Left lung (tissue), 4 donors: ENCODE measurements at regions not wholly inside any gene's neighbourhood (a gene's known extent, or its start where the extent isn't known, plus 50 kb on each side); places are given as distances from the start of the nearest gene placed in this dataset.
"Not testable (repeated sequence)": the region's sequence is repeated elsewhere in the genome, so short reads cannot be mapped to it uniquely, and the experiment has no call there.

Source experiments
- ATAC-seq: fragments of 200-7000 bp; cut with Tn5 transposase; one replicate; pipeline ENCODE4 v1.9.1; 2020; ENCODE audit warnings: moderate library complexity
- DNase-seq, 4 donors: peaks; one replicate each; pipeline ENCODE4 v3.0.0-alpha.2; 2013 to 2020
- H3K27ac ChIP-seq, 2 donors: fragments of 200-600 bp; sonication (generic) in 1 of 2; one replicate each; pipeline versions ENCODE4 v1.5.0 to v1.8.0; 2020 to 2021
- H3K27me3 ChIP-seq, 2 donors: fragments of 200-600 bp; sonication (generic) in 1 of 2; one replicate each; pipeline versions ENCODE4 v1.5.0 to v1.8.0; 2020 to 2021
- H3K36me3 ChIP-seq, 2 donors: fragments of 200-600 bp; sonication (generic) in 1 of 2; one replicate each; pipeline versions ENCODE4 v1.5.0 to v1.8.0; 2020 to 2021
- H3K4me1 ChIP-seq, 2 donors: fragments of 200-600 bp; one replicate each; pipeline ENCODE4 v1.8.0; 2021
- H3K4me3 ChIP-seq, 2 donors: fragments of 200-600 bp; sonication (generic) in 1 of 2; one replicate each; pipeline versions ENCODE4 v1.5.0 to v1.8.0; 2020 to 2021; ENCODE audit warnings: mild to moderate bottlenecking in 1 of 2
- H3K9me3 ChIP-seq, 2 donors: fragments of 200-600 bp; sonication (generic) in 1 of 2; one replicate each; pipeline versions ENCODE4 v1.5.0 to v1.8.0; 2020 to 2021
- CTCF ChIP-seq, 2 donors: fragments of 200-600 bp; sonication (generic) in 1 of 2; IDR thresholded peaks; one replicate each; pipeline versions ENCODE4 v1.5.0 to v1.8.0; 2021; ENCODE audit warnings: antibody characterized with exemption in 2 of 2
- intact Hi-C, 2 donors: fragments of 100-400 bp; cut with DNase I; formaldehyde crosslinking; loops; one replicate each; pipeline versions ENCODE4 v1.11.2 to v1.14.2; 2022
- donor health status: DM: no; HTN: yes; CAD: no.
- donor health status: DM: no; HTN: no; CAD: no.

DNA sequence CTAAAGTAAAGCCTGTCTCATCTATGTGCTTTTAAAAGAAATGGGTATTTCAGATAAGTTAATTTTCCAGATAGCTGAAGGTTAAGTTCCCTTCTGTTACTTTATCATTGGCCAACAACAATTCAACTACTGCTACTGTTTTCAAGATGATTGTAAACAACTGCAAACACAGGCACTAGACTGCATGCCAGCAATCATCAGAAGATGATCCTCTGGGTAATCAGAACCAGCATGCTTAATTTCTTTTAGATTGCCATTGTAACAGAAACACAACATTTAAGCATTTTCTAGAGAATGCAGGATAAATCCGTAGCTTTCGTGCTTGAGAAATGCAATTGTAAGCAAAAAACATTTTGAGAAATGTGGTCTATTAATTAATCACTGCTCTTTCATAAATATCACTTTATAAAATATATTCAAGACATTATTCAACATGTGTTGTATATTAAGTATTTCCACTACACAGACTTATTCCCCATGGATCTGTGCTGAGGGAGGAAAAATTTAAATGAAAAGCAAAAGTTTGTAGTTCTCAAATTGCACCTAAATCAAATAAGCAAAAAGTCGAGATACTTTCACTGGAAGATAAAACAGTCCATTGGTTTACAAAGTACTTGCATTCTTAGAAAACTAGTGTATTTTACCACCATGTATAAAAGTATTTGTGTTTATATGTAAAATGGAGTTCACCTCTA lies 133.7 kb downstream of the ATL2 start:
- Histone ChIP-seq H3K27ac (no peak overlapping the region), H3K36me3 (no peaks in the 10 kb centered on the region), H3K9me3 (no peaks in the 10 kb centered on the region), H3K27me3 (no peaks in the 10 kb centered on the region), H3K4me3 (no peak overlapping the region), H3K4me1 (no peaks in the 10 kb centered on the region)
- intact Hi-C loops, result no loop called here
- no peak for ATAC-seq
- no peak for DNase-seq
- no peak for TF ChIP-seq CTCF (IDR thresholded peaks at IDR 0.05)

DNA sequence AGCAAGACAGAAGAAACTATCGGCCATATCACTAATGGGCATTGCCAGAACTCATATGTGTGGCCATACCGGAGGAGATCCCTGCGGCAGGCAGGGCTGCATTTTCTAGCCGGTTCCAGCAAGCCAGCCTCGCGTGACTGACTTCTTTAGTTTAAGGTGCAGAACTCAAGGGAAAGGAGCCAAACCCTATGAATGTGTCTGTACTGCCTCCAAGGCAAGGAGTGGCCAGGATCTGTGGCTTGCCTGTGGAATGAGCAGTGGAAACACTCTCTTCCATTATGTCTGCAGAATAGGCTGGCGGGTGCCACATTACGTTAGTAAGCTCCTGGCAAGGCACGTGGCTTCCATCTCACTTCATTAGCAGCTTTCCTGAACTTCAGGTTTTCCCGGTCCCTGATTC lies 137.6 kb downstream of the ATL2 start:
- no peaks in the 10 kb centered on the region for H3K36me3 ChIP-seq
- H3K27ac ChIP-seq, result no peak overlapping the region
- H3K27me3 ChIP-seq, result no peaks in the 10 kb centered on the region
- no peak for TF ChIP-seq CTCF (IDR thresholded peaks at IDR 0.05)
- DNase-seq, result no peak
- no peaks in the 10 kb centered on the region for H3K4me1 ChIP-seq
- no peak for ATAC-seq
- intact Hi-C loops, result no loop called here
- no peak overlapping the region for H3K4me3 ChIP-seq
- H3K9me3 ChIP-seq, result no peaks in the 10 kb centered on the region

DNA sequence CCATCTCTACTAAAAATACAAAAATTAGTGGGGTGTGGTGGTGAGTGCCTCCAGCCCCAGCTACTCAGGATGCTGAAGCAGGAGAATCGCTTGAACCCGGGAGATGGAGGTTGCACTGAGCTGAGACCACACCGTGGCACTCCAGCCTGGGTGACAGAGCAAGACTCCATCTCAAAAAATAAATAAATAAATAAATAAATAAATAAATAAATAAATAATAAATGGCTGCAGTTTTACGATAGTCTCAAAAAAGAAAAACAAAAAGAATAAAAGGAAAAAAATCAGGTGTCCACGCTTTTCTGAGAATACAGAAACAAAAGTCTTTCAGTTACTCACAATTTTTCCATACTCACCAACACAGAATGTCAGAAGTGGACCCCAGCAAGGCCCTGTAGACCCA lies 138.4 kb downstream of the ATL2 start:
- H3K4me3 ChIP-seq, H3K9me3 ChIP-seq, ATAC-seq, intact Hi-C loops, H3K36me3 ChIP-seq, DNase-seq, H3K27ac ChIP-seq, H3K27me3 ChIP-seq, H3K4me1 ChIP-seq: not testable (repeated sequence)

- no peak for DNase-seq
Observed at GRCh38 chr2:38237311-38237710, 139.8 kb downstream of the ATL2 start.

GRCh38 chr2:38233231-38233983 lies 143.7 kb downstream of the ATL2 start:
- H3K27ac ChIP-seq, result no peak overlapping the region

More at GRCh38 chr2:38237311-38237710, 139.8 kb downstream of the ATL2 start:
- H3K27ac ChIP-seq, result no peak overlapping the region
- no peaks in the 10 kb centered on the region for H3K36me3 ChIP-seq
- ATAC-seq, result no peak
- H3K4me3 ChIP-seq, result no peak overlapping the region
- no peaks in the 10 kb centered on the region for H3K4me1 ChIP-seq
- intact Hi-C loops, result no loop called here
- H3K9me3 ChIP-seq, result no peaks in the 10 kb centered on the region
- TF ChIP-seq CTCF (IDR thresholded peaks at IDR 0.05), result no peak
- no peaks in the 10 kb centered on the region for H3K27me3 ChIP-seq

More at GRCh38 chr2:38233231-38233983, 143.7 kb downstream of the ATL2 start:
- intact Hi-C loops, result no loop called here
- no peak for DNase-seq
- H3K36me3 ChIP-seq, result no peaks in the 10 kb centered on the region
- no peak for ATAC-seq
- H3K4me3 ChIP-seq, result no peak overlapping the region
- H3K4me1 ChIP-seq, result no peaks in the 10 kb centered on the region
- H3K27me3 ChIP-seq, result no peaks in the 10 kb centered on the region
- no peak for TF ChIP-seq CTCF (IDR thresholded peaks at IDR 0.05)
- H3K9me3 ChIP-seq, result no peaks in the 10 kb centered on the region
